ENCODE measurements at regions not wholly inside any gene's neighbourhood (a gene's known extent, or its start where the extent isn't known, plus 50 kb on each side); places are given as distances from the start of the nearest gene placed in this dataset.

GRCh38 chr18:51867767-51868166, 472.2 kb upstream of the DCC start:
- TF ChIP-seq, protein P1, sequence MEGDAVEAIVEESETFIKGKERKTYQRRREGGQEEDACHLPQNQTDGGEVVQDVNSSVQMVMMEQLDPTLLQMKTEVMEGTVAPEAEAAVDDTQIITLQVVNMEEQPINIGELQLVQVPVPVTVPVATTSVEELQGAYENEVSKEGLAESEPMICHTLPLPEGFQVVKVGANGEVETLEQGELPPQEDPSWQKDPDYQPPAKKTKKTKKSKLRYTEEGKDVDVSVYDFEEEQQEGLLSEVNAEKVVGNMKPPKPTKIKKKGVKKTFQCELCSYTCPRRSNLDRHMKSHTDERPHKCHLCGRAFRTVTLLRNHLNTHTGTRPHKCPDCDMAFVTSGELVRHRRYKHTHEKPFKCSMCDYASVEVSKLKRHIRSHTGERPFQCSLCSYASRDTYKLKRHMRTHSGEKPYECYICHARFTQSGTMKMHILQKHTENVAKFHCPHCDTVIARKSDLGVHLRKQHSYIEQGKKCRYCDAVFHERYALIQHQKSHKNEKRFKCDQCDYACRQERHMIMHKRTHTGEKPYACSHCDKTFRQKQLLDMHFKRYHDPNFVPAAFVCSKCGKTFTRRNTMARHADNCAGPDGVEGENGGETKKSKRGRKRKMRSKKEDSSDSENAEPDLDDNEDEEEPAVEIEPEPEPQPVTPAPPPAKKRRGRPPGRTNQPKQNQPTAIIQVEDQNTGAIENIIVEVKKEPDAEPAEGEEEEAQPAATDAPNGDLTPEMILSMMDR (IDR thresholded peaks at IDR 0.05), result no peak
- TF ChIP-seq POLR2A (IDR thresholded peaks at IDR 0.05), result no peak
